Right lobe of liver (tissue), 6 donors: ENCODE measurements at regions not wholly inside any gene's neighbourhood (a gene's known extent, or its start where the extent isn't known, plus 50 kb on each side); places are given as distances from the start of the nearest gene placed in this dataset.
"Not testable (repeated sequence)": the region's sequence is repeated elsewhere in the genome, so short reads cannot be mapped to it uniquely, and the experiment has no call there.

Source experiments
- ATAC-seq, 4 donors: fragments of 200-7000 bp; cut with Tn5 transposase; one replicate each; pipeline ENCODE4 v1.9.1; 2020; ENCODE audit warnings: mild to moderate bottlenecking in 4 of 4, moderate library complexity in 4 of 4
- DNase-seq, 3 donors: peaks; one replicate each; pipeline ENCODE4 v3.0.0-alpha.2; 2020
- H3K27ac ChIP-seq, 3 donors: fragments of 200-600 bp; one replicate each; pipeline ENCODE4 v1.8.0; 2022
- H3K27me3 ChIP-seq, 2 donors: fragments of 200-600 bp; one replicate each; pipeline ENCODE4 v1.8.0; 2022
- H3K36me3 ChIP-seq, 4 donors: fragments of 200-600 bp; sonication (generic) in 1 of 4; one replicate each; pipeline versions ENCODE4 v1.5.1 to v1.8.0; 2017 to 2022; ENCODE audit warnings: control low read depth in 1 of 4
- H3K4me1 ChIP-seq, 4 donors: fragments of 200-600 bp; sonication (generic) in 1 of 4; one replicate each; pipeline versions ENCODE4 v1.5.1 to v1.8.0; 2017 to 2022; ENCODE audit warnings: control low read depth in 1 of 4
- H3K4me3 ChIP-seq, 3 donors: fragments of 200-600 bp; one replicate each; pipeline ENCODE4 v1.8.0; 2022
- H3K9me3 ChIP-seq, 4 donors: fragments of 200-600 bp; sonication (generic) in 1 of 4; one replicate each; pipeline versions ENCODE4 v1.5.1 to v1.8.0; 2017 to 2022; ENCODE audit warnings: control low read depth in 1 of 4
- CTCF ChIP-seq, 4 donors: fragments of 200-600 bp in 3 of 4; fragments of 450-650 bp in 1 of 4; IDR thresholded peaks; one replicate each; pipeline versions ENCODE4 v1.5.1 to v1.8.0; 2016 to 2022; ENCODE audit warnings: antibody characterized with exemption in 4 of 4, mild to moderate bottlenecking in 2 of 4
- POLR2A ChIP-seq: fragments of 450-650 bp; IDR thresholded peaks from one replicate; pipeline ENCODE4 v1.6.1; 2017; ENCODE audit warnings: antibody characterized with exemption, mild to moderate bottlenecking
- WGBS: methylation state at CpG from one replicate; pipeline ENCODE4 v1.1.6; 2018; ENCODE audit warnings: low coverage, low lambda C conversion rate; ENCODE audit not compliant: insufficient coverage; ENCODE audit errors: missing lambda C conversion rate; 5-methylcytosine and 5-hydroxymethylcytosine counted together
- intact Hi-C, 2 donors: fragments of 100-400 bp; cut with DNase I; formaldehyde crosslinking; loops; one replicate each; pipeline versions ENCODE4 v1.11.2 to v1.14.1; 2022
- donor health status: DM: no; HTN: yes; CAD: no.
- donor health status: DM: no; HTN: no; CAD: no.
- donor health status: DM: no; HTN: no; CAD: no.
- donor health status: DM: no; HTN: yes; CAD: no.
- donor health status: DM: no; HTN: yes; CAD: no.

GRCh38 chr13:72634859-72635258 is 92.6 kb downstream of the MZT1 start:
- Histone ChIP-seq H3K36me3 (no peaks in the 10 kb centered on the region), H3K9me3 (no peaks in the 10 kb centered on the region), H3K4me1 (no peaks in the 10 kb centered on the region), H3K4me3 (no peak overlapping the region), H3K27ac (no peak overlapping the region), H3K27me3 (no peaks in the 10 kb centered on the region)
- intact Hi-C loops: no loop called here
- TF ChIP-seq POLR2A: no peak
- ATAC-seq (no peak), DNase-seq (no peak)
- WGBS: 50% methylated on average over 1 of the region's 1 CpG

- H3K27ac ChIP-seq: no peak overlapping the region
- no peaks in the 10 kb centered on the region for H3K4me1 ChIP-seq
- ATAC-seq (no peak), DNase-seq (no peak)
- TF ChIP-seq POLR2A: no peak
- TF ChIP-seq CTCF (IDR thresholded peaks at IDR 0.05): no peak
- WGBS: 41% methylated on average over 2 of the region's 2 CpGs
- H3K9me3 ChIP-seq: no peaks in the 10 kb centered on the region
- H3K4me3 ChIP-seq: no peak overlapping the region
- intact Hi-C loops: no loop called here
- no peaks in the 10 kb centered on the region for H3K27me3 ChIP-seq
- no peaks in the 10 kb centered on the region for H3K36me3 ChIP-seq
Measured at GRCh38 chr13:72622546-72622945, 104.9 kb downstream of the MZT1 start.

GRCh38 chr13:72620874-72621273 is 106.6 kb downstream of the MZT1 start:
- Histone ChIP-seq H3K4me1 (no peaks in the 10 kb centered on the region), H3K4me3 (no peak overlapping the region), H3K27ac (no peak overlapping the region), H3K36me3 (no peaks in the 10 kb centered on the region), H3K27me3 (no peaks in the 10 kb centered on the region), H3K9me3 (no peaks in the 10 kb centered on the region)
- intact Hi-C loops: no loop called here
- WGBS: 42% methylated on average over 2 of the region's 2 CpGs
- no peak for TF ChIP-seq POLR2A
- TF ChIP-seq CTCF (IDR thresholded peaks at IDR 0.05): no peak
- DNase-seq (no peak), ATAC-seq (no peak)

GRCh38 chr13:72617951-72618350 is 109.5 kb downstream of the MZT1 start:
- H3K36me3 ChIP-seq: no peaks in the 10 kb centered on the region
- no peak for TF ChIP-seq POLR2A
- no peaks in the 10 kb centered on the region for H3K9me3 ChIP-seq
- no peaks in the 10 kb centered on the region for H3K4me1 ChIP-seq
- 73% methylated on average over 1 of the region's 1 CpG for WGBS
- intact Hi-C loops: no loop called here
- no peak overlapping the region for H3K27ac ChIP-seq
- no peaks in the 10 kb centered on the region for H3K27me3 ChIP-seq
- ATAC-seq: no peak
- no peak for DNase-seq
- no peak overlapping the region for H3K4me3 ChIP-seq

- Histone ChIP-seq H3K4me1 (no peaks in the 10 kb centered on the region), H3K27ac (no peak overlapping the region), H3K27me3 (no peaks in the 10 kb centered on the region), H3K9me3 (no peaks in the 10 kb centered on the region), H3K4me3 (no peak overlapping the region), H3K36me3 (no peaks in the 10 kb centered on the region)
- ATAC-seq: no peak
- intact Hi-C loops: no loop called here
- no peak for TF ChIP-seq POLR2A
- TF ChIP-seq CTCF (IDR thresholded peaks at IDR 0.05): no peak
- DNase-seq: no peak
- 54% methylated on average over 2 of the region's 2 CpGs for WGBS
Measured at GRCh38 chr13:72617186-72617585, 110.2 kb downstream of the MZT1 start.

GRCh38 chr13:72610251-72610891 is 117.1 kb downstream of the MZT1 start:
- H3K27ac ChIP-seq, H3K36me3 ChIP-seq, intact Hi-C loops, H3K4me3 ChIP-seq, H3K4me1 ChIP-seq, H3K9me3 ChIP-seq, ATAC-seq, DNase-seq, H3K27me3 ChIP-seq: not testable (repeated sequence)
- WGBS: 69% methylated on average over 11 of the region's 29 CpGs
